Mesothelial cell of epicardium (in vitro differentiated cells): ENCODE measurements at regions not wholly inside any gene's neighbourhood (a gene's known extent, or its start where the extent isn't known, plus 50 kb on each side); places are given as distances from the start of the nearest gene placed in this dataset.
"Not testable (repeated sequence)": the region's sequence is repeated elsewhere in the genome, so short reads cannot be mapped to it uniquely, and the experiment has no call there.

Source experiments
- DNase-seq, 2 experiments: peaks; one replicate each; pipeline ENCODE4 v3.0.0; 2021; ENCODE audit warnings: low spot score in 2 of 2; ENCODE audit not compliant: unreplicated experiment in 2 of 2
- H3K27ac Mint-ChIP-seq: 2 replicates; pipeline ENCODE4 v1.8.0; 2021; ENCODE audit warnings: mixed read lengths
- H3K27me3 Mint-ChIP-seq: 2 replicates; pipeline ENCODE4 v1.8.0; 2021; ENCODE audit warnings: low read depth, mixed read lengths
- H3K36me3 Mint-ChIP-seq: 2 replicates; pipeline ENCODE4 v1.8.0; 2021; ENCODE audit warnings: mixed read lengths
- H3K4me1 Mint-ChIP-seq: 2 replicates; pipeline ENCODE4 v1.8.0; 2021; ENCODE audit warnings: mixed read lengths
- H3K4me3 Mint-ChIP-seq: 2 replicates; pipeline ENCODE4 v1.8.0; 2021; ENCODE audit warnings: mild to moderate bottlenecking, moderate library complexity, mixed read lengths
- H3K9me3 Mint-ChIP-seq: 2 replicates; pipeline ENCODE4 v1.8.0; 2021; ENCODE audit warnings: mixed read lengths
- TF ChIP-seq, protein P1 (sequence below): fragments of 200-600 bp; sonication (generic); IDR thresholded peaks from one replicate; pipeline ENCODE4 v1.5.0; 2021; ENCODE audit warnings: antibody characterized with exemption; ENCODE audit not compliant: unreplicated experiment

DNA sequence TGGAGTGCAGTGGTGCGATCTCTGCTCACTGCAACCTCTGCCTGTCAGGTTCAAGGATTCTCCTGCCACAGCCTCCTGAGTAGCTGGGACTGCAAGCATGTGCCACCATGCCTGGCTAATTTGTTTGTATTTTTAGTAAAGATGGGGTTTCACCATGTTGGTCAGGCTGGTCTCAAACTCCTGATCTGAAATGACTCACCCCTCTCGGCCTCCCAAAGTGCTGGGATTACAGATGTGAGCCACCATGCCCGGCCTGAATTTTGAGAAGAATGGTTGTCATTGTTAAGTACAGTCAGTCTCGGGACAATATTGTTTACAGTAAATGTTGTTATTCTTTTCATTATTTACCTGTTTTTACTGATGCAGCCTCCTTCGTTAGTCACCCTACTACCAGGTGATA lies 1226.2 kb upstream of the TENM3 start:
- H3K27ac Mint-ChIP-seq: no peak overlapping the region
- peaks cover 25% of the 10 kb centered on the region for H3K9me3 Mint-ChIP-seq
- no peaks in the 10 kb centered on the region for H3K27me3 Mint-ChIP-seq
- peaks cover 18% of the 10 kb centered on the region for H3K4me1 Mint-ChIP-seq
- peaks cover 14% of the 10 kb centered on the region for H3K36me3 Mint-ChIP-seq
- TF ChIP-seq, protein P1, sequence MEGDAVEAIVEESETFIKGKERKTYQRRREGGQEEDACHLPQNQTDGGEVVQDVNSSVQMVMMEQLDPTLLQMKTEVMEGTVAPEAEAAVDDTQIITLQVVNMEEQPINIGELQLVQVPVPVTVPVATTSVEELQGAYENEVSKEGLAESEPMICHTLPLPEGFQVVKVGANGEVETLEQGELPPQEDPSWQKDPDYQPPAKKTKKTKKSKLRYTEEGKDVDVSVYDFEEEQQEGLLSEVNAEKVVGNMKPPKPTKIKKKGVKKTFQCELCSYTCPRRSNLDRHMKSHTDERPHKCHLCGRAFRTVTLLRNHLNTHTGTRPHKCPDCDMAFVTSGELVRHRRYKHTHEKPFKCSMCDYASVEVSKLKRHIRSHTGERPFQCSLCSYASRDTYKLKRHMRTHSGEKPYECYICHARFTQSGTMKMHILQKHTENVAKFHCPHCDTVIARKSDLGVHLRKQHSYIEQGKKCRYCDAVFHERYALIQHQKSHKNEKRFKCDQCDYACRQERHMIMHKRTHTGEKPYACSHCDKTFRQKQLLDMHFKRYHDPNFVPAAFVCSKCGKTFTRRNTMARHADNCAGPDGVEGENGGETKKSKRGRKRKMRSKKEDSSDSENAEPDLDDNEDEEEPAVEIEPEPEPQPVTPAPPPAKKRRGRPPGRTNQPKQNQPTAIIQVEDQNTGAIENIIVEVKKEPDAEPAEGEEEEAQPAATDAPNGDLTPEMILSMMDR: no peak
- H3K4me3 Mint-ChIP-seq: no peak overlapping the region
- DNase-seq: no peak

DNA sequence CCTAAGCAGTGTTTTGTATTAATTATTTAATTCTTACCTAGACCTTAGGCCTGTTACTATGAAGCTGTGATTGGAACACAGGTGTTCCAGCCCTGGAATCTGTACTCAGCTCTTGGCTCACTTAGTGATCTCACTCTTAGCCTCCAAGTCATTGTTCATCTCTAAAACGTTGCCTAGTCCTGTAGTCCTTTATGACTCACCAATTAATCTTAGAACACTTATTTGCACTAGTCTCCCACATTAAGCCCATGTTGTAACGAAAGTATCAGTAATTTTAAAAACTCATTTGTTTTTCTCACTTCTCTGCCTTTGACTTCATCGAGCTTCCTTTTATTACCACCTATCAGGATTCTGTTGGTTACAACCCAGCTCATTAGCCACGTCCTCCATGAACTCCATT lies 1224.7 kb upstream of the TENM3 start:
- Mint-ChIP-seq H3K27me3 (no peaks in the 10 kb centered on the region), H3K36me3 (peaks cover 8% of the 10 kb centered on the region), H3K4me1 (peaks cover 18% of the 10 kb centered on the region), H3K9me3 (peaks cover 20% of the 10 kb centered on the region), H3K4me3 (no peak overlapping the region), H3K27ac (no peak overlapping the region)
- TF ChIP-seq, protein P1: no peak
- no peak for DNase-seq

DNA sequence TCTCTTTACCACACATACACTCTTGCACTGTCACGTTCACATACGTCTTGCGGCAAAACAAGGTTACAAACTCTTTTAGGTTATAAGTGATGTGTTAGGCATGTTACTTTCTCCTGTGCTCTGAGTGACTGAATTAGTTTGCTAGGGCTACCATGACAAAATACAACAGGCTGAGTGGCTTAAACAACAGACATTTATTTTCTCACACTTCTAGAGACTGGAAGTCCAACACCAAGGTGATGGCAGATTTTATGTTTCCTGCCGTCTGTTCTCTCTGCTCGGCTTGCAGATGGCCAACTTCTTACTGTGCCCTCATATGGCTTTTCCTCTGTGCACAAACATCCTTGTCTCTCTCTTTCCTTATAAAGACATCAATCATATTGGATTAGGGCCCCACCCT lies 1224.3 kb upstream of the TENM3 start:
- TF ChIP-seq, protein P1: no peak

DNA sequence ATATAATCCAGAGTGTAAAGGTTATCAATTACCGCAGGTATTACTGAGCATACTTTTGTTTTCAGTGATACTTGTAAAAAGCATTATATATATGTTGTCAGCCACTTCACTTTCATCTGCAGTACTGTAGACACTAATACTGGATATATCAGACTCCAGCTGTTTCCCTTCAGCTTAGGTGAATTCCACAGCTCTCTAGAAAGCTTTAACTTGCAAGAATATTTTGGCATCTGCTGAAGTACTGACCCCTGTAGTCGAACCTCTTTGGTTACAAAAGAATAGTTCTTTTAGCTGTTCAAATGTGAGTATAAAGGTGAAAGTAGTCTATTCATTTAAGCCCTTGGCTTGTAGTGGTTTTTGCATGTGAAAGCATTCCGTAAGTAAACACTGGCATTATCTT lies 1222.7 kb upstream of the TENM3 start:
- H3K4me3 Mint-ChIP-seq: no peak overlapping the region
- peaks cover 14% of the 10 kb centered on the region for H3K9me3 Mint-ChIP-seq
- H3K4me1 Mint-ChIP-seq: peaks cover 18% of the 10 kb centered on the region
- H3K27me3 Mint-ChIP-seq: no peaks in the 10 kb centered on the region
- peak overlapping the region; percentile 18 for H3K27ac Mint-ChIP-seq
- TF ChIP-seq, protein P1: no peak
- H3K36me3 Mint-ChIP-seq: peaks cover 3% of the 10 kb centered on the region
- DNase-seq: no peak

More for the DNA sequence above, 1224.3 kb upstream of the TENM3 start:
- Mint-ChIP-seq H3K4me3 (no peak overlapping the region), H3K27me3 (no peaks in the 10 kb centered on the region), H3K36me3 (peaks cover 3% of the 10 kb centered on the region), H3K27ac (no peak overlapping the region), H3K9me3 (peaks cover 16% of the 10 kb centered on the region), H3K4me1 (peaks cover 18% of the 10 kb centered on the region)
- DNase-seq: no peak

DNA sequence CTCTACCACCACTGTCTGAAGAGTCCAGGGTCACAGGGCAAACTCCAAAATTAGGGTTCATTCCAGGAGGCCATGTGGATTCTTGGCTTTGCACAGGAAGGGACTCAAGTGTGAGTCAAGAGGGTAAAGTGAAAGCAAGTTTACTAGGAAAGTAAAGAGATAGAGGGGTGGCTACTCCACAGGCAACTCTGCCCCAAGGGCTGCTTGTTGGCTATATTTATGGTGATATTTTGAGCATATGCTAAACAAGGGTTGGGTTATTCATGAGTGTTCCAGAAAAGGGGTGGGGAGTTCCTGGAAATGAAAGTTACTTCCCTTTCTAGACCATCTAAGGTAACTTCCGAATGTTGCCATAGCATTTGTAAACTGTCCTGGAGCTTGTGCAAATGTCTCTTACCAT lies 1222.0 kb upstream of the TENM3 start:
- no peak overlapping the region for H3K27ac Mint-ChIP-seq
- H3K36me3 Mint-ChIP-seq: peaks cover 3% of the 10 kb centered on the region
- peaks cover 16% of the 10 kb centered on the region for H3K9me3 Mint-ChIP-seq
- no peaks in the 10 kb centered on the region for H3K27me3 Mint-ChIP-seq
- H3K4me3 Mint-ChIP-seq: no peak overlapping the region
- no peak for DNase-seq
- TF ChIP-seq, protein P1: no peak
- H3K4me1 Mint-ChIP-seq: peaks cover 21% of the 10 kb centered on the region

DNA sequence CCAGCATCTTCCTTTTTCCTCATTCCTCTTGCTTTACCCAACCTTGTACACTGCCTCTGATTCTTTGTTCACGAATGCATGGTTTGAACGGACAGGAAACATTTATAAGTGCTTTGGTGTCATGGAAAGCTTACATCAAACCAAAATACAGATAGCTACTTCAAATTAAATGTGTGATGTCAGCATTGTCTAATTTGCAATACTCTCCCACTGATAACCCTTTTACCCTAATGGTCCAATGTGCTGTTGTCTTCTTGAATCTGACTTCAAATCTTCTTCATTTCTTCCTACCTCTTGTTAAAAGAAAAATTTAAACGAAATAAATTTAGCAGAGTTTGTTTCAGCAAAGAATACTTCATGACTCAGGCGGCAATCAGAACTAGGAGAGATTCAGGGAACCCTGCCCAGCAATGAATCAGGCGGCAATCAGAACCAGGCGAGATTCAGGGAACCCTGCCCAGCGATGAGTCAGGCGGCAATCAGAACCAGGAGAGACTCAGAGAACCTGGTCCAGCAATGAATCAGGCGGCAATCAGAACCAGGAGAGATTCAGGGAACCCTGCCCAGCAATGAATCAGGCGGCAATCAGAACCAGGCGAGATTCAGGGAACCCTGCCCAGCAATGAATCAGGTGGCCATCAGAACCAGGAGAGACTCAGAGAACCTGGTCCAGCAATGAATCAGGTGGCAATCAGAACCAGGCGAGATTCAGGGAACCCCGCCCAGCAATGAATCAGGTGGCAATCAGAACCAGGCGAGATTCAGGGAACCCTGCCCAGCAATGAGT lies 1212.9 kb upstream of the TENM3 start:
- H3K36me3 Mint-ChIP-seq, H3K4me3 Mint-ChIP-seq, H3K27me3 Mint-ChIP-seq, H3K27ac Mint-ChIP-seq, DNase-seq: not testable (repeated sequence)
- peaks cover 24% of the 10 kb centered on the region for H3K9me3 Mint-ChIP-seq
- H3K4me1 Mint-ChIP-seq: peaks cover 12% of the 10 kb centered on the region
